NCI-H1048 (cell line): ENCODE measurements at regions not wholly inside any gene's neighbourhood (a gene's known extent, or its start where the extent isn't known, plus 50 kb on each side); places are given as distances from the start of the nearest gene placed in this dataset.
"Not testable (repeated sequence)": the region's sequence is repeated elsewhere in the genome, so short reads cannot be mapped to it uniquely, and the experiment has no call there.

Experiments
- DNase-seq: peaks from one replicate; lab custom pipeline; 2025; lab: John Stamatoyannopoulos, UW

GRCh38 chr3:20245781-20246180 is 59.8 kb upstream of the SGO1 start:
- no peak for DNase-seq

- no peak for DNase-seq
These were observed 54.3 kb upstream of the SGO1 start for GRCh38 chr3:20240154-20240883.

- not testable (repeated sequence) for DNase-seq
These were observed 52.2 kb upstream of the SGO1 start for GRCh38 chr3:20238199-20238598.

GRCh38 chr3:20236603-20237002 is 50.6 kb upstream of the SGO1 start:
- no peak for DNase-seq
